Psoas muscle (tissue), 7 donors: ENCODE measurements at regions not wholly inside any gene's neighbourhood (a gene's known extent, or its start where the extent isn't known, plus 50 kb on each side); places are given as distances from the start of the nearest gene placed in this dataset.

Source experiments
- ATAC-seq, 4 donors: fragments of 200-7000 bp; cut with Tn5 transposase; one replicate each; pipeline ENCODE4 v1.9.1; 2020; ENCODE audit warnings: moderate library complexity in 3 of 4, mild to moderate bottlenecking in 2 of 4
- DNase-seq, 2 donors: peaks; one replicate each; pipeline ENCODE4 v3.0.0-alpha.2; 2020
- H3K27ac ChIP-seq: fragments of 200-600 bp; one replicate; pipeline ENCODE4 v1.8.0; 2022
- H3K27me3 ChIP-seq, 3 donors: fragments of 200-600 bp in 1 of 3; one replicate each; pipeline versions ENCODE4 v1.6.1 to v1.8.0; 2013 to 2022; ENCODE audit warnings: low read length in 2 of 3, mild to moderate bottlenecking in 2 of 3, moderate library complexity in 1 of 3; ENCODE audit not compliant: insufficient read depth in 3 of 3
- H3K36me3 ChIP-seq, 2 donors: fragments of 200-600 bp in 1 of 2; one replicate each; pipeline versions ENCODE4 v1.6.1 to v1.8.0; 2013 to 2022; ENCODE audit warnings: low read depth in 1 of 2, mild to moderate bottlenecking in 1 of 2, moderate library complexity in 1 of 2; ENCODE audit not compliant: insufficient read depth in 1 of 2
- H3K4me1 ChIP-seq: fragments of 200-600 bp; one replicate; pipeline ENCODE4 v1.8.0; 2022
- H3K4me3 ChIP-seq: fragments of 200-600 bp; one replicate; pipeline ENCODE4 v1.8.0; 2022; ENCODE audit warnings: mild to moderate bottlenecking
- H3K9me3 ChIP-seq: fragments of 200-600 bp; one replicate; pipeline ENCODE4 v1.8.0; 2022
- WGBS, 3 donors: extraction: QIAGEN DNeasy Blood & Tissue Kit; methylation state at CpG; one replicate each; pipeline versions ENCODE4 v1.1.6 to v1.1.7; 2013; 5-methylcytosine and 5-hydroxymethylcytosine counted together
- intact Hi-C, 2 donors: fragments of 100-400 bp; cut with DNase I; formaldehyde crosslinking; loops; one replicate each; pipeline versions ENCODE4 v1.11.0 to v1.14.2; 2022
- TF ChIP-seq, protein P1 (sequence below): fragments of 200-600 bp; IDR thresholded peaks from one replicate; pipeline ENCODE4 v1.8.0; 2022; ENCODE audit warnings: antibody characterized with exemption
- donor health status: healthy with polysubstance abuse.
- donor health status: DM: no; HTN: no; CAD: no; lungs with moderate emphysema.
- donor health status: Bipolar disorder and iron deficiency.
- donor health status: healthy.
- donor health status: DM: yes; HTN: yes; CAD: no.
- donor health status: DM: no; HTN: no; CAD: no.
- donor health status: DM: yes; HTN: yes; CAD: no.

DNA sequence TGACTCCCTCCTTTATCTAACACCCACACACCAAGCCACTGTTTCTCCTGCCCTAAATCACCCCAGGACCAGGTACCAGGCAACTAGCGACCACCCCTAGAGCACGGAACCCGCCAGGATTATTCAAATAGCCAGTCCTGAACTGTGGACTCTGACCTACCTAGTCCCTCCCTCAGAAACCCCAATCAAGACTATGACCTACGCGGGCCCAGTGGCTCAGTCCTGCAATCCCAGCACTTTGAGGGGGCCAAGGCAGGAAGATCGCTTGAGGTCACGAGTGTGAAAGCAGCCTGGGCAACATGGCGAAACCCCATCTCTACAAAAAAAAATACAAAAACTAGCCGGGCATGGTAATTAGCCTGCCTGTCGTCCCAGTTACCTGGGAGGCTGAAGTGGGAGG, 232.8 kb upstream of the FOXK1 start:
- H3K36me3 ChIP-seq, result no peaks in the 10 kb centered on the region
- H3K27me3 ChIP-seq, result no peaks in the 10 kb centered on the region
- ATAC-seq (no peak), DNase-seq (no peak)
- H3K4me3 ChIP-seq, result no peak overlapping the region
- no peaks in the 10 kb centered on the region for H3K4me1 ChIP-seq
- no peaks in the 10 kb centered on the region for H3K9me3 ChIP-seq
- H3K27ac ChIP-seq, result no peak overlapping the region
- intact Hi-C loops, result no loop called here
- TF ChIP-seq, protein P1, sequence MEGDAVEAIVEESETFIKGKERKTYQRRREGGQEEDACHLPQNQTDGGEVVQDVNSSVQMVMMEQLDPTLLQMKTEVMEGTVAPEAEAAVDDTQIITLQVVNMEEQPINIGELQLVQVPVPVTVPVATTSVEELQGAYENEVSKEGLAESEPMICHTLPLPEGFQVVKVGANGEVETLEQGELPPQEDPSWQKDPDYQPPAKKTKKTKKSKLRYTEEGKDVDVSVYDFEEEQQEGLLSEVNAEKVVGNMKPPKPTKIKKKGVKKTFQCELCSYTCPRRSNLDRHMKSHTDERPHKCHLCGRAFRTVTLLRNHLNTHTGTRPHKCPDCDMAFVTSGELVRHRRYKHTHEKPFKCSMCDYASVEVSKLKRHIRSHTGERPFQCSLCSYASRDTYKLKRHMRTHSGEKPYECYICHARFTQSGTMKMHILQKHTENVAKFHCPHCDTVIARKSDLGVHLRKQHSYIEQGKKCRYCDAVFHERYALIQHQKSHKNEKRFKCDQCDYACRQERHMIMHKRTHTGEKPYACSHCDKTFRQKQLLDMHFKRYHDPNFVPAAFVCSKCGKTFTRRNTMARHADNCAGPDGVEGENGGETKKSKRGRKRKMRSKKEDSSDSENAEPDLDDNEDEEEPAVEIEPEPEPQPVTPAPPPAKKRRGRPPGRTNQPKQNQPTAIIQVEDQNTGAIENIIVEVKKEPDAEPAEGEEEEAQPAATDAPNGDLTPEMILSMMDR, result no peak
- WGBS, 3 donors, result 89 to 90% (median 90%) methylated on average over 10 of the region's 10 CpGs

DNA sequence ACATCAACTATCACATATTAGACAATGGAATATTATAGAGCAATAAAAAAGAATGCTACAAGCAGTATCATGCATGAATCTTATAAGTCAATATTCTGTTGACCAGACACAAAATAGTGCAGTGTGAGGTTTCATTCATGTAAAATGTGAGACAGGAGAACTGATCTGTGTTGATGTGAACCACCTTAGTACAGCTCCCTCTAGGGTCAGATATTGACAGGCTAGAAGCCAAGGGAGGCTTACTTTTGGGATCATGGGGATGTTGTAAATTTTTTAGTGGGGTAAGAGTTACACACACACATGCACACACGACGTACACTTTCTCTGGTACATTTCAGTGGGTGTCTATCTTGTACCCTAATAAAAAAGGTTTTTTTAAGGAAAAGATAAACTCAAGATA, 231.6 kb upstream of the FOXK1 start:
- DNase-seq (no peak), ATAC-seq (no peak)
- no peaks in the 10 kb centered on the region for H3K4me1 ChIP-seq
- WGBS, 3 donors, result 83 to 85% (median 85%) methylated on average over 2 of the region's 2 CpGs
- H3K27ac ChIP-seq, result no peak overlapping the region
- H3K4me3 ChIP-seq, result no peak overlapping the region
- TF ChIP-seq, protein P1, result no peak
- H3K27me3 ChIP-seq, result no peaks in the 10 kb centered on the region
- intact Hi-C loops, result no loop called here
- no peaks in the 10 kb centered on the region for H3K9me3 ChIP-seq
- no peaks in the 10 kb centered on the region for H3K36me3 ChIP-seq

DNA sequence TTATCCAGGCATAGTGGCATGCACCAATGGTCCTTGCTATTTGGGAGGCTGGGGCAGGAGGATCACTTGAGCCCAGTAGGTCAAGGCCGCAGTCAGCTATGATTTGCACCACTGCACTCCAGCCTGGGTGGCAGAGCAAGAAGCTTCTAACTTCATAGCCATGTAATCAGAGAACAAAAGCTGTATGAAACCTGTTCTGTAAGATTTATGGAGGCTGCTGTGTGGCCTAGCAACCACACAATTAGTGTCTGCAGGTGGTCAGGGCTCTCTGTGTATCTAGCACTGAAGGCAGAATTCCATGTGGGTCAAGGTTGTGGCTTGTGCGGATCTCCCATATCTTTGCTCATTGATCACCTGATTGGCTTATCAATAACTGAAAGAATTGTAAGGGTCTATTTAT, 221.5 kb upstream of the FOXK1 start:
- H3K36me3 ChIP-seq, result no peaks in the 10 kb centered on the region
- TF ChIP-seq, protein P1, result no peak
- ATAC-seq, result no peak
- H3K27me3 ChIP-seq, result no peaks in the 10 kb centered on the region
- H3K9me3 ChIP-seq, result no peaks in the 10 kb centered on the region
- WGBS, 3 donors, result 93 to 95% (median 94%) methylated on average over 2 of the region's 2 CpGs
- H3K4me3 ChIP-seq, result no peak overlapping the region
- H3K27ac ChIP-seq, result no peak overlapping the region
- intact Hi-C loops, result loop anchor here in 1 of 2 donors (10.0 kb wide), 1 partner anchor 296 kb away; no protein-coding TSS in a partner anchor
- H3K4me1 ChIP-seq, result no peaks in the 10 kb centered on the region
- no peak for DNase-seq

DNA sequence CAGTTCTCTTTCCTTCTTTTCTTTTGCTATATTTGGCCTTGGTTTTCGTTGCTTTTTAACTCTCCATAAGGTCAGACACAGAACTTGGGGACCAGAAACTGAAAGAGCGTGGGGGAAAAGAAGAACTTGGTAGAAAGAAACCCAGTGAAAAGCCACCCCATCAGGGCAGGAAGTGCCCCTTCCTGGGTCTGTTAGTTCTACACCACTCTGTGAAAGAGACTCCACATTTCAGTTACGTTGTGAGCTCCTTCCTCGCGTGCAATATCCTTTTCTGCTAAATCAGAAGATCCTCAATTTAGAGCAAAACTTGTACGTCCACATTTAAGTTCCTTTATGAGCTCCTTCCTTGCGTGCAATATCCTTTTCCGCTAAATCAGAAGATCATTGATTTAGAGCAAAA, 220.6 kb upstream of the FOXK1 start:
- H3K27ac ChIP-seq, result no peak overlapping the region
- no peaks in the 10 kb centered on the region for H3K9me3 ChIP-seq
- no peaks in the 10 kb centered on the region for H3K27me3 ChIP-seq
- no peaks in the 10 kb centered on the region for H3K4me1 ChIP-seq
- no peak for ATAC-seq
- TF ChIP-seq, protein P1, result no peak
- intact Hi-C loops, result loop anchor here in 1 of 2 donors (10.0 kb wide), 1 partner anchor 297 kb away; no protein-coding TSS in a partner anchor
- WGBS, 3 donors, result 76 to 84% (median 83%) methylated on average over 8 of the region's 8 CpGs
- no peak for DNase-seq
- H3K36me3 ChIP-seq, result no peaks in the 10 kb centered on the region
- H3K4me3 ChIP-seq, result no peak overlapping the region
